HG02840 (cell line): ENCODE measurements at regions not wholly inside any gene's neighbourhood (a gene's known extent, or its start where the extent isn't known, plus 50 kb on each side); places are given as distances from the start of the nearest gene placed in this dataset.
A peak's percentile ranks its signal among the peaks of the same experiment; 100 is the strongest.

Experiments used
- ATAC-seq: cut with Tn5 transposase; IDR thresholded peaks from one replicate; pipeline ENCODE4 v1.9.1; 2021; ENCODE audit warnings: mild to moderate bottlenecking, moderate library complexity, moderate number of reproducible peaks; ENCODE audit not compliant: unreplicated experiment, low FRiP score

GRCh38 chr2:217092710-217093379 lies 233.0 kb upstream of the TNP1 start:
- no peak for ATAC-seq

- no peak for ATAC-seq
Measured at GRCh38 chr2:217091531-217091930, 231.7 kb upstream of the TNP1 start.

DNA sequence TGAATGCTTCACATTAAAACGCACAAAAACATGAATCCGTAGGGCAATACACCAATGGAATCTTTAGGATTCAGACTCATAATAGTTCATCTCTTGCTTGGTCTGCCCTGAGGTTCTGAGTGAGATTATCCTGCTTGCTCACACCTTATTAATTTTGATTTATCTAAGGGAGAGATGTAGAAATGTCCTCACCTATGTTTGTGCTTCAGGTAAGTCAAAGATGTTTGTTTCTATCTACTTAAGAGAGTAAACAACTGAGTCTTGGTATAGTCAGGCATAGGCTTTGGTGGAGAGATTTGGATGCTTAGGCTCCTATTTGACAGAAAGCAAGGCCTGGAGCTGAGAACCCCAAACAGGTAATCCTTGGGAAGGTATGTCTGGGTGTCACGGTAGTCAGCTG lies 231.0 kb upstream of the TNP1 start:
- ATAC-seq = no peak

DNA sequence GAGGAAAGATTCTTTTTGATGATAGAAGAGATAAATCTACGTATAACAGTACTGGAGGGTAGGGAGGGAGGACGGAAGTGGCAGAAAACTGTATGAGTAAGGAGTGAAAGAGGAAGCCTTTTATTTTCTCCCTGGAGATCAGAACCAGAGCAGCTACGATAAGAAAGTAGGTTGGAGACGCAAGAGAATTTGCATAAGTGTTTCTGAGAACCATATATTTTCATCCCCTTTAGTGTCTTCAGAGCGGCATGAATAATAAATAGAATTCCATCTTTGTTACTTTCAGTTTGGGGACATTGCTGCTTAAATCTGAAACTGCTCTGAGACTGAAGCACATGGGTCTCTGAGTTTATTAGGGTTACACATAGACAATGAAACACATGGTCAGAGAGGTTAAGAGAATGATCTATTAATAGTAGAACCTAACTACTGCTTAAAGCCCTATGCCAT lies 230.2 kb upstream of the TNP1 start:
- ATAC-seq = peak; percentile 77

DNA sequence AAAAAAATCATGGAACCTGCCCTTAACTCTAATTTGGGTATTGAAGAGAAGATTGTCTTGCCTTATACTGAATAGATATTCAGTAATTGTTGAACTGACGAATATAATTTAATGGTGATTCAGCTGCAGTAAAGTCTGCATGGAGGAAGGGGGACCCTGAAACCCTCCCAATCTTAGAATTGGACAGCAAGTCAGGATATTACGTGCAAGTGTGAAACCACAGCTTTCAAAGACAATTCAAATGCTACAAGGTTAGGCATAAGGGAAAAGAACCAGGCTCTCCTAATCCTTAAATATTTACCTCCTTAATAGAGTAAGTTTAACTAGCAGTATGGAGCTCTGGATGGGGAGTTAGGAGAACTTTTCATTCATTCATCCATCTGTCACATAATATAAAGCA lies 226.9 kb upstream of the TNP1 start:
- no peak for ATAC-seq

- ATAC-seq = no peak
Measured at GRCh38 chr2:217086038-217086522, 226.2 kb upstream of the TNP1 start.

DNA sequence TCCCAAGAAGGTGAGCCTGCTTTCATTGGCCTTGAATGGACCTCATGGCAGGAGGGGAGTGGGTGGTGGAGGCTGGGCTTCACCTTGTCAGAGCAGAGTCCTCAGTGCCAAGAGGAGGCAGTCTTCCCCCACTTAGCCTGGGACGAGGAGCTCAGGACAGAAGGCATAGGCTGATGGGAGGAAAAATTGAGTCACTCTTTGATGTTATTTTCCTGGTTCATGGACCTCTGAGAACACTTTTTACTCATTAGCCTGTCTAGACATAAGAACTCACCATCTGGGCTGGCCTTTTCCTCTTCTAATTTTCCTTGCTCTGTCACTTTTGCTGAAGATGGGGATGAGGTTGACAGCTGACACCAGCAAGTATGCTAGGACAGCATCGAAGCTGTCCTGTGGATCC lies 225.7 kb upstream of the TNP1 start:
- no peak for ATAC-seq

GRCh38 chr2:217081799-217082198 lies 221.9 kb upstream of the TNP1 start:
- no peak for ATAC-seq

DNA sequence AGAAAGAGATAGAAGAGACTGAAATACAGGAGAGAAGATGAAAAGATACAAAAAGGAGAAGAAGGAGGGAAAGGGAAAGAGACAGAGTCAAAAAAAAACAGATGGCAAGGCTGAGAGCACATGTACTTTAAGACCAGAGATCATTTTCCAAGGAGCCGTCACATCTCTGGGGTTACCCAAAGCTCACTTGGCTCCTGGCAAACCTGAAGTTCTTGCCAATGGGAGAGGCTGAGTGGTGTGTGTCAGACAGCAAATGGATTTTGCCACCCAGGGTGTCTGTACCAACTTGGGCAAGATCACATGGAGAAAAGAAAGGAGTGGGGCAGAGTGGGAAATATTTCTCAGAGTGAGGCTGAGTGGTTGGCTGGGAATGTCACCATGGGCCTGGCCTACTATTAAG lies 219.3 kb upstream of the TNP1 start:
- ATAC-seq = no peak

DNA sequence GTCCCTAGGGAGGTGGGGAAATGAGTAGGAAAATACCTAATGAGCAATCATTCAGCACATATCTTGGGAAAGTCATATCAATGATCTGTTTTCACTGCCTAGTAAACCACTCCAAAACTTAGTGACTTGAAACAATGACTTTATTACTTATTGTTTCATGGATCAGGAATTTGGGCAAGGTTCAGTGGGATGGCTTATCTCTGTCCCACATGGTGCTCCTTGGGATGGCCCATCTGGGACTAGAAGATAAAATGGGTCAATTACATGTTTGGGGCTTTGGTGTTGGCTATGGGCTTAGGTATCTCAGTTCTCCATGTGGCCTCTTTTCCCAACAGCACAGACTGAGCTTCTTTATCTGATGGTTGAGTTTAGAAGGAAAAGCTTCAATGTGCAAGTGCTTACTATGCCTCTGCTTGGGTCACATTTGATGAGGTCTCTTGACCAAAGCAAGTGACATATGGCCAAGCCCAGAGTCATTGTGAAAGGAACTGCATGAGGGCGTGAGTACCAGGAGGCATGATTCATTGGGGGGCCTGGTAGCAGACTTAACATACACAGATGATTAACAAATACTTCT lies 218.1 kb upstream of the TNP1 start:
- no peak for ATAC-seq

- ATAC-seq = no peak
Measured at GRCh38 chr2:217076657-217077232, 216.9 kb upstream of the TNP1 start.

GRCh38 chr2:217076058-217076435 lies 216.2 kb upstream of the TNP1 start:
- no peak for ATAC-seq

DNA sequence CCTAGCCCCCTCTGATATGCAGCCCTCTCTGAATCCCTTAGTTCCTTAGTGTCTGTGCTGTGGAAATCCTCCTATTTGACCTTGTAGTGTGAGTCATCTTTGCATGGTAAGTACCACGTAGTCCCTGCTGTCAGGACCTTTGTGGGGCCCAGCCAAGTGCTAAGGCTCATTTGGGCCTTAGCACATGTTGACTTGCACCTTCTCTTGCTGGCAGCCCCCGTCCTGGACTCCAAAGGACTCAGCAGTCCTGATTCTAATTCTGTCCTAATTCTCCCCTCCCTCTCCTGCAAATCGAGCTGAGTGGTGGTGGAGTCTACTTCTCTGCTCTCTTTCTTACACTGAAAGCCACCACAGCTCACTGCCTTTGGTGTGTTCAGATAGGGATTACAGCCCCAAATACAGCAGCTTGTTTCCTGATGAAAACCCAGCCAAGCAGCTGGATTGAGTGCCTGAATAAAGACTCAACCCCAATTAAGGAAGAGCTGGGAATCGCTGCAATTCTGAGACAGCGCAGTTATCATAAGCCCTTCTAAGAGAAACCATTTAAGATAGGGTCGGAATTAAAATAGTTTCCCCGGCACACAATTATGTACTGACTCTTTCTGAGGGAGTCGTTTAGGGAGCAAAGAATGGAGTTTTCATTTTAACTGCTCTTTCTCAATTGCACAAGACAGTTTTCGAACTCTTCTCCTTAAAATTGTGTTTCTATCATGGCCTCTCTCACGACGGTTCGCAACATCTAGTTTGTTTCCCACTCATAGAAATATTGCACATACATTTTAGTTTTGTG lies 215.6 kb upstream of the TNP1 start:
- no peak for ATAC-seq

DNA sequence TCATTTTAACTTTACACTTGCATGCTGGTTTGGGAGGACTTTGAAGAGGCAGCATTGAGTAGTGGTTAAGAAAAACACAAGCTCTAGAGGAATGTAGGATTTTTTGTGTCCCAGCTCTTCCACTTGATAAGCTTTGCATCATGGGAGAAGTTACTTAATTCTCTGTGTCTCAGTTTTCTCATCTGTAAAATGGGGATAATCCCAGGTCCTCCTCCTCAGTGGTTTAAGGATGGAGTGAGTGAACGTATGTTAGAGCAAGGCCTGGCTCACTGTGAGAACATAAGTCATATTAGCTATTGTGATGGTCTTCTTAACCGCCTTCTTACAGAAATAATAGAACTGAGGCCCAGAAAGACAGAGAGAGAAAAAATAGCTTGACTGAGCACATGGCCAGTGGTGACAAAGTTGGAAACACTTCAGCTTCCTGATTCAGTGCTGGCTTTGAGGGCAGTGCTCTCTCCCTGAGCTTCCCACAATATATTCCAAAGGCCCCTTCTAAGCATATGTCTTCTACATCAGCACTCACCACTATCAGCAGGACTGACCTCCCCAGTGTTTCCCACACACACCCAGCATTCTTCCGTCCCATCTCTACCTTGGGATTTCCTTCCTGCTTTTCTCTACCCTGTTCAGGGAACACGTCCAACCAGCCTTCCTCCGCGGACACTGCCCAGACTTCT lies 214.9 kb upstream of the TNP1 start:
- no peak for ATAC-seq

GRCh38 chr2:217071416-217071815 lies 211.6 kb upstream of the TNP1 start:
- no peak for ATAC-seq

- ATAC-seq = no peak
Measured at GRCh38 chr2:217070611-217071010, 210.7 kb upstream of the TNP1 start.

DNA sequence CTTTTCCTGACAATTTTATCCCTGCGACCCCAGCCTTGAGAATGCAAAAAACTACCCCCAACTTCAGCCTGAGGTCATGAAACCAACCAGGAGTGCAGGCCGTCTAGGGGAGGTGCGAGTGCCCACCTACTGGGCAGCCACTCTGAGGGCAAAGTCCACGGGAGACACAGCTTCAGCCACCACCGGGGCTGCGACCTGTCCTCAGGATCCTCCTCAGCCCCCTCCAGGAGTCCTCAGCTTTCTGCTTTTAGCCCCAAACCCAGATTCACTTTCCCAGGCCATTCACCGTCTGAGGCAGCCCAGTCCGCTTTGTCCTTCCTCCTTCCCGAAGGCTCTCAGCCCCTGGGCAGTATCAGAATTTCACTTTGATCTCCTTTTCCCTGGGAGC lies 210.2 kb upstream of the TNP1 start:
- ATAC-seq = no peak

- ATAC-seq = no peak
Measured at GRCh38 chr2:217069263-217070042, 209.6 kb upstream of the TNP1 start.

DNA sequence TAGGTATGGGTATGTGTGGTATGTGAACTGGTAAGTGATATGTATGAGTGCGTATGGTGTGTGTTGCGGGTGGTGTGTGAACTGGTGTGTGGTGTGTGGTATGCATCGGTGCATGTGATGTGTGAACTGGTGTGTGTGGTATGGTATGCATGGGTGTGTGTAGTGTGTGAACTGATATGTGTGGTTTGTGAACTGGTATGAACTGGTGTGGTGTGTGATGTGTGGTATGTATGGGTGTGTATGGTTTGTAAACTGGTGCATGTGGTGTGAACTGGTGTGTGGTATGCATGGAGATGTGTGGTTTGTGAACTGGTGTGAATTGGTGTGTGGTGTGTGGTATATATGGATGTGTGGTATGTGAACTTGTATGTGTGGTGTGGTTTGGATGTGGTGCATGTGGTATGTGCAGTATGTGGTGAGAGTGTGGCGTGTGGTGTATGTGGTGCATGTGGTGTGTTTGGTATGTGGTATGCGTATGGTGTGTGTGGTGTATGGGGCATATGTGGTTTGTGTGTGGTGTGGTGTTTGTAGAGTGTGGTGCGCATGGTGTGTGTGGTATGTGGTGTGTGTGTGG lies 208.9 kb upstream of the TNP1 start:
- ATAC-seq = no peak

GRCh38 chr2:217067787-217068186 lies 207.9 kb upstream of the TNP1 start:
- ATAC-seq = no peak
